ENCODE measurements at regions not wholly inside any gene's neighbourhood (a gene's known extent, or its start where the extent isn't known, plus 50 kb on each side); places are given as distances from the start of the nearest gene placed in this dataset.

- Histone ChIP-seq H3K36me3 (ENCODE audit: control insufficient read depth, insufficient read depth, low read length) (no peaks in the 10 kb centered on the region), H3K27me3 (ENCODE audit: control insufficient read depth, insufficient read depth, low read length) (no peaks in the 10 kb centered on the region), H3K9me3 (ENCODE audit: control insufficient read depth, insufficient read depth, low read depth, low read length) (no peaks in the 10 kb centered on the region), H3K4me3 (ENCODE audit: low read depth in 2 of 2, low read length in 2 of 2) (no peak overlapping the region), H3K4me1 (ENCODE audit: control insufficient read depth, insufficient read depth, low read length) (no peaks in the 10 kb centered on the region), H3K27ac (ENCODE audit: low read length) (no peak overlapping the region)
- ATAC-seq (no peak), DNase-seq (ENCODE audit: low read depth, low spot score) (no peak)
- no TSS peak for BruUV-seq (replicated peaks)
- POLR2A ChIA-PET: no interaction called here
- no peak for TF ChIP-seq REST (IDR thresholded peaks at IDR 0.05; ENCODE audit: insufficient read depth in 1 of 2, low read depth in 2 of 2, low read length in 1 of 2)
- TF ChIP-seq TCF7L2 (IDR thresholded peaks at IDR 0.05; ENCODE audit: low read depth, low read length): no peak
- no peak for TF ChIP-seq POLR2AphosphoS5 (IDR thresholded peaks at IDR 0.05; ENCODE audit: low read depth, low read length)
- TF ChIP-seq CTCF (IDR thresholded peaks at IDR 0.05): no peak
- in situ Hi-C loops (cut with HindIII; ENCODE audit: low pct_unique_long_range_greater_than_20kb, low sequenced_read_pairs) (no loop called here), intact Hi-C loops (cut with micrococcal nuclease; ENCODE audit: unreplicated experiment) (no loop called here)
- CTCF ChIA-PET: no interaction called here
These were observed 238.4 kb upstream of the CXCR4 start for GRCh38 chr2:136356125-136357006.

- no peak overlapping the region for H3K4me3 ChIP-seq (ENCODE audit: low read depth in 2 of 2, low read length in 2 of 2)
- CTCF ChIA-PET: no interaction called here
- BruUV-seq (replicated peaks): no TSS peak
- no peaks in the 10 kb centered on the region for H3K27me3 ChIP-seq (ENCODE audit: control insufficient read depth, insufficient read depth, low read length)
- no peak for DNase-seq (ENCODE audit: low read depth, low spot score)
- no peak for ATAC-seq
- in situ Hi-C loops (cut with HindIII; ENCODE audit: low pct_unique_long_range_greater_than_20kb, low sequenced_read_pairs): no loop called here
- H3K4me1 ChIP-seq (ENCODE audit: control insufficient read depth, insufficient read depth, low read length): no peaks in the 10 kb centered on the region
- POLR2A ChIA-PET: no interaction called here
- TF ChIP-seq SIN3A (IDR thresholded peaks at IDR 0.05; ENCODE audit: borderline replicate concordance, insufficient read depth, low read depth, low read length) (no peak), TCF7L2 (IDR thresholded peaks at IDR 0.05; ENCODE audit: low read depth, low read length) (no peak), REST (IDR thresholded peaks at IDR 0.05; ENCODE audit: insufficient read depth in 1 of 2, low read depth in 2 of 2, low read length in 1 of 2) (no peak), POLR2AphosphoS5 (IDR thresholded peaks at IDR 0.05; ENCODE audit: low read depth, low read length) (no peak), CTCF (IDR thresholded peaks at IDR 0.05) (no peak)
- intact Hi-C loops (cut with micrococcal nuclease; ENCODE audit: unreplicated experiment): no loop called here
- no peaks in the 10 kb centered on the region for H3K9me3 ChIP-seq (ENCODE audit: control insufficient read depth, insufficient read depth, low read depth, low read length)
- H3K36me3 ChIP-seq (ENCODE audit: control insufficient read depth, insufficient read depth, low read length): no peaks in the 10 kb centered on the region
- no peak overlapping the region for H3K27ac ChIP-seq (ENCODE audit: low read length)
These were observed 233.7 kb upstream of the CXCR4 start for GRCh38 chr2:136351684-136352083.
